Astrocyte of the spinal cord (primary cell): ENCODE measurements at regions not wholly inside any gene's neighbourhood (a gene's known extent, or its start where the extent isn't known, plus 50 kb on each side); places are given as distances from the start of the nearest gene placed in this dataset.

Experiments
- DNase-seq: peaks from one replicate; pipeline ENCODE4 v3.0.0; 2011; ENCODE audit warnings: low read depth, low spot score
- H3K4me3 ChIP-seq: 2 replicates; pipeline ENCODE4 v1.5.1; 2011; ENCODE audit warnings: low read depth, mild to moderate bottlenecking, low read length, moderate library complexity
- in situ Hi-C: cut with HindIII; loops from 2 replicates; pipeline ENCODE4 v1.10.0; 2017; ENCODE audit warnings: low sequenced_read_pairs
- TF ChIP-seq, protein P1 (sequence below): IDR thresholded peaks from 2 replicates; pipeline ENCODE4 v1.5.1; 2012; ENCODE audit warnings: low read depth, mild to moderate bottlenecking, low read length, inconsistent platforms

DNA sequence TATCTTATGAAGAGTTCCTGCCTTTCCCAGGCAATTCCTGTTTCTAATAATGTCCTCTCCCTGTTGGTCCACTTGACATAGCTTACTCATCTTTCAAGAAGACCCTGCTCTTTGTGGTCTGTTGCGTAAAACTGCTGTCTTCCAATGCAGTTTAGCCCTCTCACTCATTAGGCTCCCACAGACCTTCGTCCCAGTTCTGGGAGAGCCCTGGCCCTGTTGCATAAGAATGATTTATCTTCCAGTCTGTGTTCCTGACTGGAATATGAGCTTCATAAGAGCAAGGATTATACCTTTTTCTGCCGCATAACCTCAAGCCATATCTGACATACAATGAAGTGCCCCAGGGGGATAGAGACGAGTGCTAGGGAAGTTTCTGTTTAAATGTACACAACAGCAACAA, 365.9 kb upstream of the NOVA1 start:
- TF ChIP-seq, protein P1, sequence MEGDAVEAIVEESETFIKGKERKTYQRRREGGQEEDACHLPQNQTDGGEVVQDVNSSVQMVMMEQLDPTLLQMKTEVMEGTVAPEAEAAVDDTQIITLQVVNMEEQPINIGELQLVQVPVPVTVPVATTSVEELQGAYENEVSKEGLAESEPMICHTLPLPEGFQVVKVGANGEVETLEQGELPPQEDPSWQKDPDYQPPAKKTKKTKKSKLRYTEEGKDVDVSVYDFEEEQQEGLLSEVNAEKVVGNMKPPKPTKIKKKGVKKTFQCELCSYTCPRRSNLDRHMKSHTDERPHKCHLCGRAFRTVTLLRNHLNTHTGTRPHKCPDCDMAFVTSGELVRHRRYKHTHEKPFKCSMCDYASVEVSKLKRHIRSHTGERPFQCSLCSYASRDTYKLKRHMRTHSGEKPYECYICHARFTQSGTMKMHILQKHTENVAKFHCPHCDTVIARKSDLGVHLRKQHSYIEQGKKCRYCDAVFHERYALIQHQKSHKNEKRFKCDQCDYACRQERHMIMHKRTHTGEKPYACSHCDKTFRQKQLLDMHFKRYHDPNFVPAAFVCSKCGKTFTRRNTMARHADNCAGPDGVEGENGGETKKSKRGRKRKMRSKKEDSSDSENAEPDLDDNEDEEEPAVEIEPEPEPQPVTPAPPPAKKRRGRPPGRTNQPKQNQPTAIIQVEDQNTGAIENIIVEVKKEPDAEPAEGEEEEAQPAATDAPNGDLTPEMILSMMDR = no peak
- no peak overlapping the region for H3K4me3 ChIP-seq
- in situ Hi-C loops = no loop called here
- DNase-seq = no peak

DNA sequence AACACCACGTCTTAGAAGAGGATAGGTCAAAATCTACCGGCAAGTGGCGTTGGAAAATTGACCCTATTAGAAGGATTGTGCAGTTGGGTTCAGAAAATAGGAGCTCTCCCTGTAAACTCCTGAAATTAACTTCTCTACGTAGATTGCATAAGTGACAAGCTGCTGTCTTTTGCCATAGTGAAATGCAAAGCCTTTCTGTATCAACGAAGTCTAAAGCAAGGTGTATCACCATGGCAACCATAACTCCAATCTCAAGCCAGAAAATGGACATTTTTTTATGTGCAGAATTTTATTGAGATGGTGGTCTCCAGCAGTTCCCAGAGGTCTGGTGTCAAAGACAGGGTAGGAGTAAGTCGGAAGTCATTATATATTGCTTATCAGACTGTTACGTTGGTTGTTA, 367.7 kb upstream of the NOVA1 start:
- in situ Hi-C loops = no loop called here
- DNase-seq = no peak
- no peak overlapping the region for H3K4me3 ChIP-seq
- TF ChIP-seq, protein P1 = no peak

DNA sequence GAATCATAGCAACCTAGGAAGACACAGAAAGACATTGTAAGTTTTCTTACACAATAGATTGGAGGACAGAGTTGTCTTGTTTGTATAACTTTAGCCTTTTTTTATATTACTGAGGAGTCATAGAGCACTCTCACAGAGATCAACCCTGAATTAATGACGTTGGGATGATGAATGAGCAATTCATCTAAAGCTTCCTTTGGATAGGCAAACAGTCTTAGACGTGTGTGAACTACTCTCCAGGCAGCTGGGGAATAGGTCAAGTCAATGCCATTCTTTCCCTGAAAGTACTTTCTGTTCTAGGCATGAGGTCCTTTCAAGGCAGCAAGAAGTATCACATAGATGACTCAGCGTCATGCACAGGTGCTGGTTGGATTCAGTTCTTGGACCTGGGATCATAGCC, 369.1 kb upstream of the NOVA1 start:
- TF ChIP-seq, protein P1 = no peak
- no peak overlapping the region for H3K4me3 ChIP-seq
- peak; percentile 13 for DNase-seq
- in situ Hi-C loops = no loop called here

DNA sequence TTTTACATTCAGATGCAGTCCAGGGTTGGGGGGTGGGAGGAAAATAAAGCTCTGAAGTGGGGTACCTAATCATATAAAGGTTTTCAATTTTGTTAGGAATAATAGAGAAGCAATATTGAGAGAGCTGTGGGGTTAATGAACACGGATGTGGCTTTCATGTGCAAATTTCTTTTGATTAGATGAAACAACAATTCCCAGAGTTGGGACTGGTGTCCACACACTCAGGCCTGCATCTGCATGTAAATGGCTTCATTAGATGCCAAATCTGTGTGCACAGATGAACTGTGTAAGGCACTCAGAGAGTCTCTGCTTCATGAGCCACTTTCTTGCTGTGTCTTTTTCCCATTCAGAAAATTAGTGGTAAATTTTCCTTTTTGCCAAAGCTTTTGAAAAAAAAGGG, 377.1 kb upstream of the NOVA1 start:
- H3K4me3 ChIP-seq = no peak overlapping the region
- no peak for DNase-seq
- TF ChIP-seq, protein P1 = no peak
- in situ Hi-C loops = no loop called here

DNA sequence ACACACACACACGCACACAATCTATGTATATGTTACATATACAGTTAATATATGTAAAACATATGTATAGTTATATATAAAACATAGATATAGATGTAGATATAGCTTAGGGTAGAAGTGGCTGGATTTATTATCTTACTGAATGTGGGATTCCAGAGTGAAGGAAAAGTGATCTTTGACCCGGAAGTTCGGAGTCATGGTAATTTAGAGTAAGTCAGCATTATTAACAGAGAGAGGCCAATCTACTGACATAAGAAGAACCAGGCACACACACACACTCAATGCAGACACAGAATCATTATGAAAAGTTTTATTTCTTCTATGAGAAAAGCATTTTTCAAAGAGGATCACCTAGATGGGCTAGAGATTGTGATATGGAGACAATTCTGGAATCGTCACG, 384.2 kb upstream of the NOVA1 start:
- DNase-seq = no peak
- in situ Hi-C loops = no loop called here
- no peak overlapping the region for H3K4me3 ChIP-seq
- TF ChIP-seq, protein P1 = no peak

DNA sequence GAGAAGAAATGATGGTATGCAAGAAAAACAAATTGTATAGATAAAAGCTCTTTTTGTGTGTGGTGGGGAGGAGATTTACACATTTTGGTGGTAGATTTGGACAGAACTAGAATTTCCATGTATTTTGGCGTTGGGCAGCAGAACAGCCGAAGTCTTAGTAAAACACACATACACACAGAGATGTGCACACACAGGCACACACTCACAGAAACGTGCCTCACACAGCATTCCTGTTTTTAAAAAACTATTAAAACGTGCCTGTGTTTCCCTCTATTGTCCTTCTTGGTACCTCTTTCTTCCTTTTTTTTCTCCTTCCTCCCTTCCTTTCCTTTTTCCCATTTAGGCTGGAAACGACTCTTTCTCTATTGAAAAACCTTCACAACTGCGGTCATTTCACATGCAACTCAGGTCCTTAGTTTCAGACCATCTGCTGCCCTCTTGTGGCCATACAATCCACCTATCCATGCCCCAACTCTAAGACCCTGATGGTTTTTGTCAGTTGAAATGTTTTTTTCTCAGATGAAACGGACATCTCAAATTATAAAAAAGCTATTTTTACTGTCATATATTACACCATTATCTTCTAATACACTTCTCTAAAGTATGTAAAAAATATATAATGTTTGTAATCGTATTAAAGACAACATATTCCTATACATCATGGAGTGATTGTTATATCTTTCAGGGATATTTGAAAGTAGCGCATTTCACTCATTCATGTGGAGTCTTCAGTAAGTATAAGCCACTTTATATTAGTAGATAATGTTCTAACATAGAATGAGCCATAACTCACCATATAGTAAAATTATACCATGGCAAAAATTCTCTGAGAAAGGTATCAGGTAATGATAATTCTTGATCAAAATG, 386.7 kb upstream of the NOVA1 start:
- in situ Hi-C loops = no loop called here
- TF ChIP-seq, protein P1 = peak; percentile 80
- H3K4me3 ChIP-seq = peak overlapping the region; percentile 3
- peak; percentile 73 for DNase-seq
